Bronchial epithelial cell (primary cell): ENCODE measurements at regions not wholly inside any gene's neighbourhood (a gene's known extent, or its start where the extent isn't known, plus 50 kb on each side); places are given as distances from the start of the nearest gene placed in this dataset.

Experiments
- DNase-seq: peaks from one replicate; pipeline ENCODE4 v3.0.0-alpha.2; 2010; ENCODE audit warnings: low read depth
- FAIRE-seq: peaks from 2 replicates; lab custom pipeline; 2011; peaks lifted over from hg19 to GRCh38; lab: Jason Lieb, UNC
- H3K27me3 ChIP-seq: 2 replicates; pipeline ENCODE4 v1.5.1; 2011; ENCODE audit warnings: low read length; ENCODE audit not compliant: control insufficient read depth, insufficient read depth
- H3K36me3 ChIP-seq: 2 replicates; pipeline ENCODE4 v1.5.1; 2011; ENCODE audit warnings: low read length; ENCODE audit not compliant: control insufficient read depth, insufficient read depth
- H3K4me3 ChIP-seq: 2 replicates; pipeline ENCODE4 v1.5.1; 2011; ENCODE audit warnings: mild to moderate bottlenecking, low read depth, low read length, control low read depth
- CTCF ChIP-seq: IDR thresholded peaks from 2 replicates; pipeline ENCODE4 v1.5.1; 2011; ENCODE audit warnings: mild to moderate bottlenecking, moderate library complexity, low read length, control low read depth, inconsistent platforms; ENCODE audit not compliant: insufficient read depth, severe bottlenecking

- no peaks in the 10 kb centered on the region for H3K27me3 ChIP-seq
- H3K36me3 ChIP-seq, result no peaks in the 10 kb centered on the region
- no peak overlapping the region for H3K4me3 ChIP-seq
- no peak for FAIRE-seq
- TF ChIP-seq CTCF, result no peak
- no peak for DNase-seq
Measured at GRCh38 chr1:163523375-163524029, 201.7 kb downstream of the NUF2 start.

- Histone ChIP-seq H3K36me3 (no peaks in the 10 kb centered on the region), H3K4me3 (no peak overlapping the region), H3K27me3 (no peaks in the 10 kb centered on the region)
- peak; percentile 22 for TF ChIP-seq CTCF
- DNase-seq (peak; percentile 24), FAIRE-seq (no peak)
Measured at GRCh38 chr1:163528710-163529348, 207.1 kb downstream of the NUF2 start.

- no peak for FAIRE-seq
- Histone ChIP-seq H3K27me3 (no peaks in the 10 kb centered on the region), H3K36me3 (no peaks in the 10 kb centered on the region), H3K4me3 (no peak overlapping the region)
- no peak for TF ChIP-seq CTCF
- no peak for DNase-seq
Measured at GRCh38 chr1:163531345-163531744, 209.6 kb downstream of the NUF2 start.

GRCh38 chr1:163535401-163535800 is 213.6 kb downstream of the NUF2 start:
- DNase-seq, result no peak
- TF ChIP-seq CTCF, result no peak
- Histone ChIP-seq H3K36me3 (no peaks in the 10 kb centered on the region), H3K4me3 (no peak overlapping the region), H3K27me3 (no peaks in the 10 kb centered on the region)
- FAIRE-seq, result no peak

DNA sequence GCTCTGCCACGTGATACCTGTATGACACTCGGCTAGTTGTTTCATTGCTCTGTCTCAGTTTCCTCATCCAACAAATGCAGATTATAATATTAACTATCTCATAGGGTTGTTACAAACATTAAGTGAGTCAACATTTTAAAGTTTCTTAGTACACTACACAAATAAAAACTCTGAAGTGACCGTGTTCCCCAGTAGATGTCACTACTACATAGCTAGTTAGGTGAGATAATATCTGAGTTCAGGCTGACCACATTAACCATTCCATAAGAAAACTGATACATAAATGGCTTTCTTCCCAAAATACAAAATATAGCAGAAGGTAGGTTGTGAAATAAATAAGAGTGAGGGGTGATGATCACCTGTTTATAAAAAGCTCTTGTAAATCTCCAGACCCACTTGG is 214.1 kb downstream of the NUF2 start:
- no peaks in the 10 kb centered on the region for H3K36me3 ChIP-seq
- TF ChIP-seq CTCF, result peak; percentile 22
- FAIRE-seq (no peak), DNase-seq (peak; percentile 48)
- no peaks in the 10 kb centered on the region for H3K27me3 ChIP-seq
- H3K4me3 ChIP-seq, result no peak overlapping the region

- FAIRE-seq, result no peak
Measured at GRCh38 chr1:163537809-163538208, 216.1 kb downstream of the NUF2 start.

More at GRCh38 chr1:163537809-163538208, 216.1 kb downstream of the NUF2 start:
- Histone ChIP-seq H3K4me3 (no peak overlapping the region), H3K27me3 (no peaks in the 10 kb centered on the region), H3K36me3 (no peaks in the 10 kb centered on the region)
- TF ChIP-seq CTCF, result no peak
- DNase-seq, result no peak
